HG02938 (cell line): ENCODE measurements at regions not wholly inside any gene's neighbourhood (a gene's known extent, or its start where the extent isn't known, plus 50 kb on each side); places are given as distances from the start of the nearest gene placed in this dataset.
A peak's percentile ranks its signal among the peaks of the same experiment; 100 is the strongest.

Experiments used
- ATAC-seq: cut with Tn5 transposase; IDR thresholded peaks from one replicate; pipeline ENCODE4 v1.9.1; 2021; ENCODE audit warnings: mild to moderate bottlenecking, moderate library complexity; ENCODE audit not compliant: unreplicated experiment

DNA sequence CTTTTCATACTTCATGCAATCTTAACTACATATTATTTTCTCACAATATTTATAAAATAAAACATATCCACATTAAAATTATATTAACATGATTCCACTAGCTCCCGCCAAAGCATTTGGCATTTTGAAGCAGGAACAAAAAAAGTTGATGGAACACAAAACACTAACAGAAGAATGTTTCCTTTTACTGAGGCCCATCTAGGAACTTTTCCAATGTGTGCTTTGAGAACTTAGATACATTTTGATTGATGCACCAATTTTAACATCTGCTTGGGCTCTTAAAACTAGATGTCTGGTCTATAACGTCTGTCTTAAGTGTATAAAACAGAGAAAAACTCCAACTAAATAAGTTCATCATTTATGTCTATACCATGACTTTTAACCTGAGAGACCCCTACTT lies 1214.8 kb downstream of the SORCS1 start:
- no peak for ATAC-seq

GRCh38 chr10:105925045-105925785 lies 1239.3 kb downstream of the SORCS1 start:
- no peak for ATAC-seq

DNA sequence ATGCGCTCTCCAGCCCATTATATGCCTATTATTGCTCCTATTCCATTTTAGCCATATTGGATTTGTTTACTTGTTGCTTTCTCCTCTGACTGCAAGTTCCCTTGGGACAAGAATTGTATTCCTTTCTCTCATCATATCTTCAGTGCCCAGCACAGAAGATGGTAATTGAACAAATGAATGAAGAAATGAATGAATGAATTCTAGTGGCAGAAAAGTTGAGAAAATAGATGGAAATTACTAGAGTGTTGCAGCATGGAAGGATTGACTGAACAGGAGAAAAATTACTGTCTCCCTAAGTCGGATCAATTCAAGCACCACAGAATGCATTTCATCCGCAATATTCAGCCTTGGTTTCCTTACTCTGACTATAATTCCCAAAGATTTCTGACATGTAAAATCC lies 1243.2 kb downstream of the SORCS1 start:
- no peak for ATAC-seq

DNA sequence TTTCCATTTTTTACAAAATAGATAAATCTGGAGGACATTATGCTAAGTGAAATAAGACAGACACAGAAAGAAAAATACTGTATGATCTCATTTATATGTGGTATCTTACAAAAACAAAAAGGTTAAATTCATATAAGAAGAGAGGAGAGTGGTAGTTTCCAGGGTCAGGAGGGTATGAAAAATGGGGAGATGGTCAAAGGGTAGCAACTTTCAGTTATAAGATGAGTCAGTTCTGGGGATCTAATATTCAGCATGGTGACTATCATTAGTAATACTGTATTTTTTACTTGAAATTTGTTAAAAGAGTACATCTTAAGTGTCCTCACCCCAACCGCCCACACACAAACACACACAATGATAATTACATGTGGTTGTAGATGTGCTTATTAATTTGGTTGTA lies 1250.1 kb downstream of the SORCS1 start:
- ATAC-seq: no peak

GRCh38 chr10:105908701-105909100 lies 1255.8 kb downstream of the SORCS1 start:
- ATAC-seq: no peak

GRCh38 chr10:105885495-105885894 lies 1244.4 kb downstream of the SORCS3 start:
- ATAC-seq: no peak

DNA sequence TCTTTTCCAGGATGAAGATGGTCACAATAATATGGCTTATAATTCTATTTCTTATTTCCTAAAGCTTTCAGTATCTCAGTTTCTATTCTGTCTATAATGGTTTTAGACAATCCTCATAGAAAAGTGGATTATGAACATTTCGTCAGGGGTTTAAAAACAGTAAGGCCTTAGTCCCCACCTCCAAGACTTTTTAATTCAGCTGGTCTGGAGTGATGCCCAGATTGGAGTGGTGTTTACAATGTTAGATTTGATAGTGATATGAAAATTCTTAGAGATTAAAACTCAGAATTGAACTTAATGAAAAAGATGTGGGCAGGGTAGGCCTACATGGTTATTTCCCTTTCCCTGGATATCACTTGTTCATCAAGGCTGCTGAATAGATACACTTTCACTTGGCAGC lies 1238.3 kb downstream of the SORCS3 start:
- ATAC-seq: no peak

GRCh38 chr10:105875050-105875449 lies 1234.0 kb downstream of the SORCS3 start:
- ATAC-seq: no peak

DNA sequence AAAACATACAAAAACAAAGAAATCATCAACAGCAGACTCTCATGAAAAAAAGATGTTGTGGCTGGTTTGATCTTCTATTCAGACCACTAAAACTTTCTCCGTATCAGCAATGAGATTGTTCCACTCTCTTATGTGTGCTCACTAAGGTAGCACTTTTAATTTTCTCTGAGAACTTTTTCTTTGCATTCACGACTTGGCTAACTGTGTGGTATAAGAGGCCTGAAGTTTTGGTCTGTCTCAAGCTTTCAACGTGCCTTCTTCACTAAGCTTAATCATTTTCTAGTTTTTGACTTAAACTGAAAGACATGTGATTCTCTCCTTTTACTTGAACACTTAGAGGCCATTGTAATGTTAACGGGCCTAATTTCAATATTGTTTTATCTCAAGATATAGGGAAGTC lies 1231.6 kb downstream of the SORCS3 start:
- ATAC-seq: no peak

- ATAC-seq: no peak
Measured at GRCh38 chr10:105868935-105869334, 1227.8 kb downstream of the SORCS3 start.

- no peak for ATAC-seq
Measured at GRCh38 chr10:105864854-105865253, 1223.8 kb downstream of the SORCS3 start.

DNA sequence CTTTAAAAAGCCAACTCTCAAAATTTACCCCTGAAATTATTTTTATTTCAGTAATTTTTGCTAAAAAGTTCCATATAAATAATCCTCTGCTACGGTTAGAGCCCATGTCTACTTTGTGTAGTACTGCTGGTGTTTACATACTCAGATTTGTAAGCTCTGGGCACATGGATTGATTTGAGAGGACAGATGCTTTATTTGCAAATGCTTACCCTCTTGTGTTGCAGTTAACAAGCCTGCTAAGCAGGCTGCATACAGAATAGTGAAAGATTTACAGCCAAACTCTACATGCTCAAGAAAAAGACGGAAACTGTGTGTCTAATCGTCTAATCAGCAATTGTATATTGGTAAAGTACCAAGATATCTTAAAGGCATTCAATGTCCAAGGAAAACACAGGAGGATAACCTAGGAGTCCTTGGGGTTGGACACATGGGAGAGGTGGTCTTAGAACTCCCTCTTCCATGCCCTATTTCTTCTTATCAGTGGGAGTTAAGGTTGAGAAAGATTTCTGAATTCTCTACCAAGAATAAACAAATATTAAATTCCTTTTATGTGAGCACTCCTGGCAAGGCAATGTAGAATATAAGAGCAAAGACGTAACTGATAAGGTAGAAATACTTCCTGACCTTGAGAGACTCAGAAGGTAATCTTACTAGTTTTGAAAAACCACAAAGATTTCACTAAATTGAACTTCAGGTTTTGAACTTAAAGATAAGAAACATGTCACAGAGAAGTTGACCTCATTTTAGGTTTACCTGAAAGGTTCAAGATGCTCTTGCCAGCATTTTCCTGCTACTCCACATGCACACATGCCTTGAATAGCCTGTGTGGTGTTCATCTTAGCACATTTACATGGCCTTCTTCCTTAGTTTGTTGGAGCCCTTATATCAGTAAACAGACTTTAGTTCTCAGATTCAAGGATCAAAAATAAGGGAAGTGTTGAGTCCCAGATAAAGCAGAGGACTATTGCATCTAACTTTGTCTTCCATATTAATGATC lies 1216.5 kb downstream of the SORCS3 start:
- ATAC-seq: no peak

GRCh38 chr10:105855791-105856190 lies 1214.7 kb downstream of the SORCS3 start:
- ATAC-seq: no peak

GRCh38 chr10:105844676-105845570 lies 1203.8 kb downstream of the SORCS3 start:
- ATAC-seq: no peak

GRCh38 chr10:105844241-105844640 lies 1203.2 kb downstream of the SORCS3 start:
- no peak for ATAC-seq

GRCh38 chr10:105843786-105844185 lies 1202.7 kb downstream of the SORCS3 start:
- no peak for ATAC-seq

DNA sequence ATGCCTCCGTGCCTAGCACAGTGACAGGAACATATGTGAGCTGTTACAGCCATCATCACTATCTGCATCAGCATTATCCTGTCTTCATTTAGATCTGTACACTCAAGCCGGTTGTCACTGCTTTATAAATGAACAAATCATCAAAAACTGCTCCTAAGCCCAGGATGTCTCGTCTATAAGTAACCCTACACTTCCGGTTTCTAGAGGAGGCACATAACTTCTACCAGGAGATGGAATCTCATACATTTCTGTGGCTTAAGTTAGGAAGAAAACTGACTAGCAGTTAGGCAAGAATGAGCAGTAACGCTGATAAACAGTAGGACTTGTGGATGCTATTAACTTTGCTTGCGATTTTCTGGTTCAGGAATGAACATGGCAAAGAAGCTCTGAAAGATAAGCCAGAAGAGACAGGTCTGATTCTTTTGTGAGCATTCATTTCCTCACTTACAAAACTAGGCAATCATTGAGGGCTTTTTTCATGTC lies 1199.2 kb downstream of the SORCS3 start:
- ATAC-seq: no peak

GRCh38 chr10:105838392-105838791 lies 1197.3 kb downstream of the SORCS3 start:
- no peak for ATAC-seq

GRCh38 chr10:105837951-105838350 lies 1196.9 kb downstream of the SORCS3 start:
- ATAC-seq: peak; percentile 96

GRCh38 chr10:105834261-105835059 lies 1193.4 kb downstream of the SORCS3 start:
- no peak for ATAC-seq
